Neural cell (in vitro differentiated cells): ENCODE measurements at regions not wholly inside any gene's neighbourhood (a gene's known extent, or its start where the extent isn't known, plus 50 kb on each side); places are given as distances from the start of the nearest gene placed in this dataset.

Experiments used
- H2AFZ ChIP-seq: fragments of 200-600, 300-800 bp; sonication (generic), shearing (Covaris generic); 2 replicates; pipeline ENCODE4 v1.6.0; 2014; ENCODE audit warnings: low read depth, mild to moderate bottlenecking, antibody characterized with exemption, low read length, moderate library complexity
- H3F3A ChIP-seq: fragments of 200-600 bp; shearing (Covaris generic); 2 replicates; pipeline ENCODE4 v1.6.1; 2016; ENCODE audit warnings: mild to moderate bottlenecking, moderate library complexity, mixed read lengths, antibody characterized with exemption, low read length; ENCODE audit not compliant: insufficient read depth, poor library complexity, severe bottlenecking
- H3K27ac ChIP-seq: fragments of 200-600, 300-800 bp; sonication (generic), shearing (Covaris generic); 2 replicates; pipeline ENCODE4 v1.5.1; 2014; ENCODE audit warnings: mild to moderate bottlenecking, low read length, moderate library complexity
- H3K27me3 ChIP-seq: fragments of 300-800, 200-600 bp; sonication (generic), shearing (Covaris generic); 2 replicates; pipeline ENCODE4 v1.6.0; 2014; ENCODE audit warnings: mild to moderate bottlenecking, low read depth, low read length, moderate library complexity; ENCODE audit not compliant: insufficient read depth
- H3K36me3 ChIP-seq: fragments of 300-800, 200-600 bp; sonication (generic), shearing (Covaris generic); 2 replicates; pipeline ENCODE4 v1.5.1; 2014; ENCODE audit warnings: mild to moderate bottlenecking, antibody characterized with exemption, low read length, moderate library complexity; ENCODE audit not compliant: insufficient read depth
- H3K4me2 ChIP-seq: fragments of 300-800, 200-600 bp; sonication (generic), shearing (Covaris generic); 2 replicates; pipeline ENCODE4 v1.6.0; 2014; ENCODE audit warnings: mild to moderate bottlenecking, low read length
- H3K4me3 ChIP-seq: fragments of 300-800, 200-600 bp; sonication (generic), shearing (Covaris generic); 2 replicates; pipeline ENCODE4 v1.5.1; 2014; ENCODE audit warnings: mild to moderate bottlenecking, low read length, moderate library complexity
- H3K79me2 ChIP-seq: fragments of 200-600 bp; shearing (Covaris generic); replicated peaks from 2 replicates; pipeline ENCODE4 v1.6.0; 2014; ENCODE audit warnings: mild to moderate bottlenecking, low read length, moderate library complexity; ENCODE audit not compliant: insufficient read depth
- H3K9ac ChIP-seq: fragments of 300-800, 200-600 bp; sonication (generic), shearing (Covaris generic); 2 replicates; pipeline ENCODE4 v1.6.1; 2016; ENCODE audit warnings: mild to moderate bottlenecking, low read length, mixed read lengths
- H3K9me2 ChIP-seq: fragments of 200-600 bp; shearing (Covaris generic); 2 replicates; pipeline ENCODE4 v1.6.1; 2016; ENCODE audit warnings: mild to moderate bottlenecking, low read length, mixed read lengths; ENCODE audit not compliant: insufficient read depth
- H3K9me3 ChIP-seq: fragments of 200-600, 300-800 bp; sonication (generic), shearing (Covaris generic); 2 replicates; pipeline ENCODE4 v1.6.1; 2016; ENCODE audit warnings: mild to moderate bottlenecking, mixed run types, low read length, moderate library complexity, mixed read lengths
- H4K20me1 ChIP-seq: fragments of 200-600 bp; shearing (Covaris generic); 2 replicates; pipeline ENCODE4 v1.6.1; 2016; ENCODE audit warnings: mild to moderate bottlenecking, mixed run types; ENCODE audit not compliant: insufficient read depth
- CTCF ChIP-seq: fragments of 450-650 bp; IDR thresholded peaks from 2 replicates; pipeline ENCODE4 v1.5.1; 2014; ENCODE audit warnings: antibody characterized with exemption, mild to moderate bottlenecking, moderate library complexity; ENCODE audit not compliant: poor library complexity, severe bottlenecking
- EP300 ChIP-seq: fragments of 450-650 bp; conservative IDR thresholded peaks from 2 replicates; pipeline ENCODE4 v1.6.1; 2014; ENCODE audit warnings: antibody characterized with exemption, mild to moderate bottlenecking, moderate library complexity; ENCODE audit not compliant: poor library complexity, severe bottlenecking
- EZH2 ChIP-seq: fragments of 200-600, 300-800 bp; shearing (Covaris generic), sonication (generic); IDR thresholded peaks from 2 replicates; pipeline ENCODE4 v1.6.1; 2014; ENCODE audit warnings: antibody characterized with exemption, low read length, borderline replicate concordance, mild to moderate bottlenecking; ENCODE audit not compliant: insufficient read depth, poor library complexity, severe bottlenecking
- RAD21 ChIP-seq: fragments of 450-650 bp; conservative IDR thresholded peaks from 2 replicates; pipeline ENCODE4 v1.6.1; 2014; ENCODE audit warnings: antibody characterized with exemption, mild to moderate bottlenecking, moderate library complexity
- REST ChIP-seq: IDR thresholded peaks from 2 replicates; pipeline ENCODE4 v1.6.1; 2012; ENCODE audit warnings: borderline replicate concordance
- SMC3 ChIP-seq: fragments of 450-650 bp; conservative IDR thresholded peaks from 2 replicates; pipeline ENCODE4 v1.6.1; 2014; ENCODE audit warnings: antibody characterized with exemption, mild to moderate bottlenecking, moderate library complexity; ENCODE audit not compliant: poor library complexity
- TAF1 ChIP-seq: IDR thresholded peaks from 2 replicates; pipeline ENCODE4 v1.6.1; 2012; ENCODE audit warnings: low read depth

DNA sequence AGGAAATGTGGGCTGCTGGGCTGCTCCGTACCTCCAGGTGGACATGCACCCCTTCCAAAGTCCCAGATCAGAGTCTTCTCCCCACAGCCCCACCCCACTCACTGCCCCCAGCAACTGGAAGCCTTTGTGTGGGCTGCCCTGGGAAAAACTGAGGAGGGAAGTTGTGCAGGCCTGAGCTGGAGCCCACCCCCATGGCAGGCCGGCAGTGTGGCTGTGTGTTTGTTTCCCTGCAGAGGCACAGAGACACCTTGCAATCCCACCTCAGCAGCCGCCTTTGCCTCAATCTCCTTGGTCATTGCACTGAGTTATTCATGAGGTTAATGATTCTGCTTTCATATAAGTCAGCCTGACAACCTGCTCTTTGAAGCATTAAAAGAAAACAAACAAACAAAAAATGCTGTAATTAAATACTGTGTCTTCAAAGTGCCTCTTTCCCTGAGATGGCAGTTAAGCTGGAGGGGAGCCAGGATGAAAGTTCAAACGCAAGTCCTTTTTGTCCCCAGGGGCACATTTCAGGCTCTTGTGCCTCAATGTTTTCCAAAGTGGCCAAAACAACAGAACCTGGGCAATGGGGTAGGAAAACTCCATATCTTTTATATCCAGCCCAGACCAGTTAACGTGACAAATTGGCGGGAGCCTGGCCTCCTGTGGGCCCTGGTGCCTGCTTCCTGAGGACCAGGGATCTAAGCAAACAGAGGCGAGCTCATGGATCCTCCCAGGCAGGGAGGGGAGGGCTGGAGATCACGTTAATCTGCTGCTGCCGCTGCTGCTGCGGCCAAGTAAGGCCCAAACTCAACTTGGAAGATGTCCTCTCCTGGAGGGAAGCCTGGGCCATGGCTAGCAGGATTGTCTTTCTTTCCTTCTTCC, 51.9 kb upstream of the TSPAN11 start:
- Histone ChIP-seq H4K20me1 (no peaks in the 10 kb centered on the region), H3F3A (no peaks in the 10 kb centered on the region), H3K79me2 (no peaks in the 10 kb centered on the region), H3K9ac (no peak overlapping the region), H3K27ac (no peak overlapping the region), H3K27me3 (no peaks in the 10 kb centered on the region), H3K9me2 (no peaks in the 10 kb centered on the region), H3K9me3 (no peaks in the 10 kb centered on the region), H3K36me3 (no peaks in the 10 kb centered on the region), H2AFZ (no peak overlapping the region), H3K4me3 (no peak overlapping the region), H3K4me2 (no peak overlapping the region)
- TF ChIP-seq SMC3 (no peak), TAF1 (no peak), REST (no peak), EZH2 (no peak), CTCF (no peak)

GRCh38 chr12:30870491-30871265, 55.9 kb upstream of the TSPAN11 start:
- Histone ChIP-seq H3K27me3 (no peaks in the 10 kb centered on the region), H3K27ac (no peak overlapping the region), H3K79me2 (no peaks in the 10 kb centered on the region), H3K9me3 (no peaks in the 10 kb centered on the region), H3K9ac (no peak overlapping the region), H3K9me2 (no peaks in the 10 kb centered on the region), H3F3A (no peaks in the 10 kb centered on the region), H3K4me3 (no peak overlapping the region), H4K20me1 (no peaks in the 10 kb centered on the region), H3K36me3 (no peaks in the 10 kb centered on the region), H2AFZ (no peak overlapping the region), H3K4me2 (no peak overlapping the region)
- TF ChIP-seq EZH2 (no peak), EP300 (no peak), CTCF (no peak), SMC3 (no peak), RAD21 (no peak), TAF1 (no peak)
